NCI-H510A (cell line): ENCODE measurements at regions not wholly inside any gene's neighbourhood (a gene's known extent, or its start where the extent isn't known, plus 50 kb on each side); places are given as distances from the start of the nearest gene placed in this dataset.
A peak's percentile ranks its signal among the peaks of the same experiment; 100 is the strongest.

Experiments used
- DNase-seq: peaks from one replicate; lab custom pipeline; 2025; lab: John Stamatoyannopoulos, UW

- no peak for DNase-seq
Observed at GRCh38 chr1:221162352-221162751, 283.1 kb downstream of the HLX start.

DNA sequence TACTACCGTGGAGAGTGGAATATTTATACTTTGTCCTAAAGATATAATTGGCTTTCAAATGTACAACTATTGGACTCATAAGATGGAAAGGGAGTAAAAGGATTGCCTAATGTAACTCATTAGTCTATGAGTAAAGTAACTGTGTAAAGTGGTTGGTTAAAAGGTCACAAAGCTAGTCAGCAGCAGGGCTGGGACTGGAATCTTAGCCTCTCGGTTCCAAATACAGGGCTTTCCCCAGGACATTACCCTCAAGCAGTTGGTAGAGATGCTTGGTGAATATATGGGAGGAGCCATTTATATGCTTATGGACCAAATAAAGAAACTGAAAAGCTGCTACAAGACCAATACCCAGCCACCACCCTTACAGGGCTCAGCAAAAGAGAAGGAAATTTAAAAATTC, 283.7 kb downstream of the HLX start:
- DNase-seq = no peak

DNA sequence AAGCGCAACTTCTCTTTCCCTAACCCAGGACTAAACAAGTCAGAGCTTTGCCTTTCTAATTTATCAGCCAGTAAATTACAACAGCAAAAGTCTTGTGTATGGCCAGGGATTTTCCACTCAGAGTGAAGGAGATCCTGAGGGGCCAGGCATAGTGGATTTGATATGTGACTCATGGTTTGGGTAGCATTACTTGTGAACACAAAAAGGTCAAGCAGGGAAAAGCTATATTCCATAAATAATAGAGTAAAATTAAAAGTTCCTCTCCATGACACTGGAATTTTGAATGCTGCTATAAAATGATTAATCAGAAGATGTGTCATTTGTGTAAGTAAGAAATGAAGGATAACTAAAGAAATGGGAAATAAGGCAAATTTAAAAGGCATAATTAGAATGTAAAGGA, 284.8 kb downstream of the HLX start:
- DNase-seq = no peak

GRCh38 chr1:221164951-221165838, 286.0 kb downstream of the HLX start:
- DNase-seq = no peak

DNA sequence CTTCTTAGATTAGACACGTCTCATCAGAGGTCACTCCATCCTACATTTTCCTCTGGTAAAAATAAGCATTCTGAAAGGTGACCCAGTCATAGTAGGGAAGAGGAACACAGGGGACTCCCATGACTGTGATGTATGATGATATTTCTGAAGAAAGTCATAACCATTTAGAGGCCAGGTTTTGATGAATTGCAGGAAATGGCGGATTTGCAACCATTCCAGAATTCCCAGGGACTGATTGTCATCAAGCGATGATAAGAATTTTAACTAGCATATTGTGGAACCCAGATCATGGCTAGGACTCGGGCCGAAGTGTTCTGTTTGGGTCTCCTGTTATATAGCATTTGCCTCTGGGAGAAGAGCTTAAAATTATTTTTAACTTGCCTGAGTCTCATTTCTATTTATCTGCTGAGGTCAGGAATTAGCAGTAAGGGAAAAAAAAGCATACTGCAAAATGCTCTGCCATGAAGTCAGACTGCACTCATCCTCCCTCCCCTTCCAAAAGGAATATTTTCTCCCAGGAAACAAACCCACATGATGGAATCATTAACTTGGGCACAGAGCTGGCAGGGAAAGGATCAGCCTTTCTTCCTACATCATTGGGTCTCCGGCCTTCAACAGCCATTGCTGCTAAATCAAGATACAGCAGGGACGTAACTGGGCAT, 286.7 kb downstream of the HLX start:
- no peak for DNase-seq

DNA sequence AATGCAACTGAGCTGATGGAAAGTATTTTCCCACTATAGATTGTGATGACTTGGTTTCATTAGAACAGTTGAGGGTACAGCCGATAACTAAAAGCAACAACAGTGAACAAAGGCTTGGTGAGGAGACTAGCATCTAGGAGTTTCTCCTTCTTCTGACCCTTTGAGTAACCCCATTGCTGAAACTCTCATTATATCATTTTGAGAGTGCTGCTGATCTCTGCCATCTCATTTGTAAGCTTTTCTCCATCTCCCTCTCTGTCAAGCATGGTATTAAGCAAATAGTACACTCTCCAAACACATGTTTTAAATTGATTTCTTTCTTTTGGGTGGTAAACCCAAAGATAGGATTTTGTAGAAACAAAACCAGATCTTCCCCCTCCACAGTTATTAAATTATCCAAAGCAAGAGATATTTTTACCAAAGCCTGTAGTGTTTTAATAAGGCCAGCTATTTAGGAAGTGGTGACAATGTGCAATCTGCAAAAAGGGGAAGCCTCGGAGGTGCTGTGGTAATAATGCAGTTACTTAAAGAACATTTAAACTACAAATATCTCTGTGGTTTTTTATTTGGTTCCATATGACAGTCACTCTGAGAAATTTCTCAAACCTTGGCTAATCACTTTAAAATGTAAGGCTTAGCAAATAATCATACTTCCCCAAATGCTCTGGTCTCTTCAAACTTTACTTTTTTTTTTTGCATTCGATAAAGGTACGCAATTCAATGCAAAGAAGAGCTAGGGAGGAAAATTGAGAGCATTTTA, 287.5 kb downstream of the HLX start:
- no peak for DNase-seq

GRCh38 chr1:221169447-221169889, 290.2 kb downstream of the HLX start:
- no peak for DNase-seq

GRCh38 chr1:221170171-221170570, 290.9 kb downstream of the HLX start:
- DNase-seq = no peak

- no peak for DNase-seq
Observed at GRCh38 chr1:221171768-221172167, 292.5 kb downstream of the HLX start.

DNA sequence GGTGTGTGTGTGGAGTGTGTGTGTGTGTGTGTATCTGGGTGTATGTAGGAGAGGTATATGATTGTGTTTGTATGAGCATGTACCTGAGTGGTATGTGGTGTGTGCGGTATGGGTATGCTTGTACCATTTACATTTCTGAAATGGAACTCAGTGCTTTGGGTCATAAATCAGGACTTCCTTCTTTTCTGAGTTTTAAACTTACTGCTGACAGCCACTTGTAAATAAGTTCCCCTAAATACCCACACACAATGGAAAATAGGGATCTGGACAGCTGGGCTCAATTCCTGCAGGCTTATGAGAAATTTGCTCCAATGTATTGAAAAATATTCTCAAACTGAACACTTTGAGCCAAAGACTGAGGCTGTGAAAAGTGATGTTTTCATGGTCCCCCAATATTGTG, 293.6 kb downstream of the HLX start:
- no peak for DNase-seq

DNA sequence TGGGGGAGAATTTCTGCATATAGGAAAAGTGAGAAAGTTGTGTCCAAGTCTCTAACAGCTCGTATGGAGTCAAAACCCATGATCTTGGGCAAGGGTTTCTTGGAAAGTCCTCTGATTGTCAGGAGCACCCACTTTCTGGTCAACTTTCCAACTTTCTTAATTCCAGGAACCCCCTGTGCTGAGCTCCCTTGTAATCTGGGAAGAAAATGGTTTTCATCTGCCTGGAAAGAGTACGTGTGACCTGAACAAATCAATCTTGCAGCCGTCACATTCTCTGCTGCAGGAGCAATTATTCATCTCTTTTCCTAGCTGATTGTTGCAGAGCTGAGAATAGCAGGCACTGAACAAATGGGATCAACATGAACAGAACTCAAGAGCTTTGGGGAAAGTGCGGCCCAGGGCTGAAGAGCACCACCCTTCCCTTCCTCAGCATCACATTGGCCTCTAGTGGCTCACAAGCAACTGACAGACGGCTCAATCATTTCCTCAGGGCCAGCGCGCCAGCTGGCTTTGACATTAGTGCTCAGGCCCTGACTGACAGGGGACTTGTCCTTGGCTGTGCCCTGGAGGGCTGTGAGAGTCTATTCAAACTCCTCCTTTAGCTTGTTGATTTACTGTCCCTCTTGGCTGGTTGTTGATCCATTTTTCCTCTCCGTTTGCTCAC, 295.2 kb downstream of the HLX start:
- peak; percentile 24 for DNase-seq

DNA sequence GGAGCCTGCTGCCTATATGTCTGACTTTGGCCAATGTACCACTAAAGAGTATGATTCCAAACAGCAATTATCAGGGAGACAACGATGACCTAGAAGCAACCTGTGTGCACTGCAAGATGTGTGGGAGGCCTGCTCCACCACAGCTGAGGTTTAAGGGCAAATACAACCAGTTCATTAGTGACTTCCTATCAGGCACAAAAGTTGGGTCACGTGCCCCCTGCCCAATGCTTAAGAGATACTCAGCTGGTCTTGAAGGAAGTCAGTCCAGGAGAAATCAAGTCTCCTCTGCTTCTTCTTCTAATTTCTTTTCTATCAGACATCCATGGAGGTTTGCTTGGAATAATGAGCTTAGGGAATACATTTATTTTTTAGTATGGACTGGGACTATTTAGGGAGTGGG, 296.0 kb downstream of the HLX start:
- DNase-seq = no peak

GRCh38 chr1:221180704-221181368, 301.6 kb downstream of the HLX start:
- DNase-seq = no peak

GRCh38 chr1:221182791-221183533, 303.7 kb downstream of the HLX start:
- no peak for DNase-seq

GRCh38 chr1:221184131-221184794, 305.0 kb downstream of the HLX start:
- no peak for DNase-seq

DNA sequence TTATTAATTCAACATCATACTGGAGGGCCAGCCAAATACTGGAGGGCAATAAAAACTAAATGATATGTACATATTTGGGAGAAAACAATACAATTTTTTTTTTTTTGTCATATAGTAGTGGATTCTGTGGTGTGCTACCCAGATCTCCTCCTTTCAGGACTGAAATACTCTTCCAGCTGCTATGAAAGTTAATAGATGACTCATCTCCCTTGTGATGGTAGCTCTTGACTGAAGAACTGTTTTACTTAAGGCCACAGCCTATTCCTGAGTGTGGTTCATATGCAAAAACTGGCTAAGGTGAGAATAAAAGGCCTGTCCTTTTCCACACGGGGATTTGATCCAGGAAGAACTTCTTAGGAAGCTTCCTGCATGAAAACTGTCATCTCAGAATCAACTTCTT, 307.9 kb downstream of the HLX start:
- no peak for DNase-seq

GRCh38 chr1:221188458-221188857, 309.2 kb downstream of the HLX start:
- no peak for DNase-seq

DNA sequence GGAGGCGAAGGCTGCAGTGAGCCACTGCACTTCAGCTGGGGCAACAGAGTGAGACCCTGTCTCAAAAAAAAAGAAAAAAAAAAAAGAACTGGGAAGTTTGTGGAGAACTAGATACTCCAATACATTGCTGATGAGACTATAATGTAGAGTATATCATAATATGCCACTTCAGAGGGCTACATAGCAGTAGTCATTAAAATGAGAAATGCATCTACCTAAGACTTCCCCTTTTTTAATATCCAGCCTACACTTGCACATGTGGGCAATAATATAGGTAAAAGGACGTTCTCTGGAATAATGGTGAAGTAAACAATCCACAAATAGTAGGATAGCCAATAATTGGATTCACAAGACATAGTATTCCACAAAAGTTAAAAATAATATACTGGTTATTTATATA, 311.0 kb downstream of the HLX start:
- DNase-seq = no peak

- no peak for DNase-seq
Observed at GRCh38 chr1:221192055-221192454, 312.8 kb downstream of the HLX start.

DNA sequence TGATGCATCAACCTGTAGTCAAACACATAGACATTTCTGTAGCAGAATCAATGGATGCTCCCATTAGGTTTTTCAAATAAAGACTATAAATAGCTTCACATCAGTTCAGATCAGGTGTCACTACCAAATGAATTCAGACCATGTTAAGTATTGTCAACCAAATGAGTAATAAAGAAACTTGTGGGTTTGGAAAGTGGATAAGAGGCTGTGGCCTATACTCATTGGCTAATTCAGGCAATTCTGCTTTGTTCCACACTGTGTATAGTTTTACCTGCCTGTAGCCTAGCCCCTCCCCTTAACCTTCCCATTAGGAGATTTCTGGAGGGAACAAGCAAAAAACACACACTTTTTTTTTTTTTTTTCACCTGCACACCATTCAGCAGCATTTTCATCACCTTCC, 321.2 kb downstream of the HLX start:
- no peak for DNase-seq
